K562 (cell line): ENCODE measurements at regions not wholly inside any gene's neighbourhood (a gene's known extent, or its start where the extent isn't known, plus 50 kb on each side); places are given as distances from the start of the nearest gene placed in this dataset.

Experiments used
- ATAC-seq: fragments of 200-7000 bp; cut with Tn5 transposase; 3 replicates; pipeline ENCODE4 v1.9.1; 2020; ENCODE audit warnings: moderate library complexity
- BruUV-seq: library from RNA; stranded (reverse); fragments of 400-500 nt; replicated peaks from 2 replicates; lab custom pipeline; 2021; lab: Mats Ljungman, UMichigan
- CTCF ChIA-PET: fragments of 300-600 bp; formaldehyde crosslinking; extraction: SDS; loops from one replicate; lab custom pipeline; 2021; ENCODE audit warnings: low intra/inter-chr PET ratio; lab: Yijun Ruan, JAX
- POLR2A ChIA-PET: fragments of 300-600, 350-650 bp; sonication (Branson Sonifier 250); formaldehyde crosslinking; extraction: SDS; loops from one replicate; lab custom pipeline; 2021; ENCODE audit warnings: antibody characterized with exemption, inconsistent platforms; lab: Yijun Ruan, JAX
- DNase-seq, 4 experiments: peaks; one replicate each; pipeline versions ENCODE4 v3.0.0 to v3.0.0-alpha.2; 2011 to 2018; ENCODE audit warnings: low spot score in 3 of 4, mixed read lengths in 3 of 4; ENCODE audit errors: extremely low read depth in 1 of 4
- FAIRE-seq: peaks from 2 replicates; lab custom pipeline; 2011; peaks lifted over from hg19 to GRCh38; lab: Jason Lieb, UNC
- H2AFZ ChIP-seq: 2 replicates; pipeline ENCODE4 v1.6.0; 2011; ENCODE audit warnings: low read depth, low read length, control low read depth, inconsistent platforms
- H3K27ac ChIP-seq: fragments of 200-600 bp; 3 replicates; pipeline ENCODE4 v1.8.0; 2011; ENCODE audit warnings: low read depth, mild to moderate bottlenecking, control low read depth, inconsistent platforms, low read length, moderate library complexity, mixed read lengths; ENCODE audit errors: extremely low read depth
- H3K27me3 ChIP-seq, 2 experiments: fragments of 300-600 bp in 1 of 2; 2 replicates in 1 of 2; 3 replicates in 1 of 2; pipeline versions ENCODE4 v1.6.0 to v1.8.0; 2011; ENCODE audit warnings: inconsistent platforms in 2 of 2, low read length in 2 of 2, mild to moderate bottlenecking in 1 of 2, mixed read lengths in 1 of 2, moderate library complexity in 1 of 2; ENCODE audit not compliant: control insufficient read depth in 2 of 2, insufficient read depth in 2 of 2
- H3K36me3 ChIP-seq: fragments of 300-600 bp; 3 replicates; pipeline ENCODE4 v1.8.0; 2011; ENCODE audit warnings: mild to moderate bottlenecking, low read length, inconsistent platforms; ENCODE audit not compliant: control insufficient read depth, insufficient read depth
- H3K4me1 ChIP-seq, 2 experiments: fragments of 200-600 bp in 1 of 2; replicated peaks in 1 of 2; 2 replicates in 1 of 2; 3 replicates in 1 of 2; pipeline versions ENCODE4 v1.5.1 to v1.8.0; 2011; ENCODE audit warnings: inconsistent platforms in 2 of 2, low read length in 2 of 2, mild to moderate bottlenecking in 1 of 2, mixed read lengths in 1 of 2, moderate library complexity in 1 of 2; ENCODE audit not compliant: control insufficient read depth in 2 of 2, insufficient read depth in 2 of 2
- H3K4me2 ChIP-seq: 2 replicates; pipeline ENCODE4 v1.6.1; 2011; ENCODE audit warnings: low read length, control low read depth, inconsistent platforms, mixed read lengths; ENCODE audit not compliant: insufficient read depth
- H3K4me3 ChIP-seq: fragments of 200-600 bp; sonication (generic), shearing (Covaris generic); 2 replicates; pipeline ENCODE4 v1.5.1; 2016; ENCODE audit warnings: control low read depth, inconsistent platforms
- H3K79me2 ChIP-seq: fragments of 200-600 bp; 3 replicates; pipeline ENCODE4 v1.8.0; 2011; ENCODE audit warnings: low read length, inconsistent platforms; ENCODE audit not compliant: control insufficient read depth, insufficient read depth
- H3K9ac ChIP-seq, 2 experiments: 2 replicates each; pipeline versions ENCODE4 v1.6.0 to v1.6.1; 2011; ENCODE audit warnings: low read depth in 2 of 2, low read length in 2 of 2, control low read depth in 1 of 2, inconsistent platforms in 1 of 2, mild to moderate bottlenecking in 1 of 2, mixed read lengths in 1 of 2; ENCODE audit not compliant: insufficient read depth in 1 of 2
- H3K9me1 ChIP-seq: one replicate; pipeline ENCODE4 v1.6.0; 2011; ENCODE audit warnings: inconsistent platforms, mild to moderate bottlenecking, low read length, moderate library complexity; ENCODE audit not compliant: control insufficient read depth, insufficient read depth
- H3K9me3 ChIP-seq: replicated peaks from 2 replicates; pipeline ENCODE4 v1.5.1; 2011; ENCODE audit warnings: low read depth, low read length, inconsistent platforms; ENCODE audit not compliant: control insufficient read depth, insufficient read depth
- H4K20me1 ChIP-seq: replicated peaks from 2 replicates; pipeline ENCODE4 v1.6.1; 2011; ENCODE audit warnings: low read length, inconsistent platforms, mixed read lengths; ENCODE audit not compliant: control insufficient read depth, insufficient read depth
- CLOCK ChIP-seq: fragments of 250-450 bp; sonication (Bioruptor Pico); IDR thresholded peaks from 2 replicates; pipeline ENCODE4 v1.4.0; 2020; ENCODE audit warnings: mild to moderate bottlenecking, moderate library complexity, borderline replicate concordance
- E2F6 ChIP-seq, 2 experiments: IDR thresholded peaks; 2 replicates each; pipeline ENCODE4 v1.6.1; 2011; ENCODE audit warnings: borderline replicate concordance in 1 of 2, control low read depth in 1 of 2, low read depth in 1 of 2, low read length in 1 of 2, mild to moderate bottlenecking in 1 of 2, mixed read lengths in 1 of 2, moderate library complexity in 1 of 2; ENCODE audit not compliant: insufficient read depth in 1 of 2, insufficient read length in 1 of 2, poor library complexity in 1 of 2, severe bottlenecking in 1 of 2; ENCODE audit errors: extremely low read depth in 1 of 2
- HMGN3 ChIP-seq: IDR thresholded peaks from 2 replicates; pipeline ENCODE4 v1.6.1; 2011; ENCODE audit warnings: borderline replicate concordance, low read depth, mild to moderate bottlenecking, mixed read lengths, low read length; ENCODE audit not compliant: insufficient read length; ENCODE audit errors: extremely low read depth
- LCOR ChIP-seq: sonication (generic); formaldehyde crosslinking; IDR thresholded peaks from 2 replicates; pipeline ENCODE4 v1.8.0; 2022; ENCODE audit warnings: mild to moderate bottlenecking, missing genetic modification reagents
- NFIX ChIP-seq: fragments of 250-450 bp; sonication (Bioruptor Pico); IDR thresholded peaks from 2 replicates; pipeline ENCODE4 v1.4.0; 2020; ENCODE audit warnings: low read depth, mild to moderate bottlenecking, moderate library complexity
- WHSC1 ChIP-seq: IDR thresholded peaks from one replicate; pipeline ENCODE4 v1.6.1; 2012; ENCODE audit warnings: low read length, control low read depth, inconsistent platforms
- ZNF175 ChIP-seq: fragments of 200-800 bp; sonication (Bioruptor generic); IDR thresholded peaks from 2 replicates; pipeline ENCODE4 v1.6.1; 2016; ENCODE audit warnings: low read depth, mild to moderate bottlenecking, missing genetic modification characterization, missing compliant biosample characterization
- ZNF23 ChIP-seq: fragments of 250-450 bp; sonication (Bioruptor Pico); IDR thresholded peaks from 2 replicates; pipeline ENCODE4 v1.4.0; 2020; ENCODE audit warnings: mild to moderate bottlenecking
- ZNF507 ChIP-seq: conservative IDR thresholded peaks from 2 replicates; pipeline ENCODE4 v1.6.1; 2017; ENCODE audit warnings: missing genetic modification characterization, missing compliant biosample characterization
- WGBS: fragments of 100-300 bp; shearing (Covaris generic); methylation state at CpG from one replicate; pipeline ENCODE4 v1.1.6; 2016; ENCODE audit warnings: low coverage, mixed read lengths; ENCODE audit not compliant: insufficient coverage; ENCODE audit errors: missing lambda C conversion rate; 5-methylcytosine and 5-hydroxymethylcytosine counted together
- in situ Hi-C: fragments of 300-500 bp; cut with MboI; formaldehyde crosslinking; loops from 4 replicates; pipeline ENCODE4 v1.15.0; 2018; ENCODE audit warnings: inconsistent platforms, mixed read lengths
- intact Hi-C: fragments of 100-400 bp; cut with micrococcal nuclease; formaldehyde crosslinking; loops from 2 replicates; pipeline ENCODE4 v1.14.2; 2022

- H3K4me3 ChIP-seq, result no peak overlapping the region
- ChIA-PET CTCF (no interaction called here), POLR2A (no interaction called here)
- H4K20me1 ChIP-seq, result no peaks in the 10 kb centered on the region
- no peaks in the 10 kb centered on the region for H3K27me3 ChIP-seq
- FAIRE-seq, result no peak
- BruUV-seq, result no TSS peak
- H3K36me3 ChIP-seq, result no peaks in the 10 kb centered on the region
- H3K9ac ChIP-seq, result no peak overlapping the region
- H3K9me3 ChIP-seq, result no peaks in the 10 kb centered on the region
- ATAC-seq, result no peak
- TF ChIP-seq HMGN3 (no peak), ZNF23 (no peak), NFIX (CRISPR knock-in tag) (no peak), ZNF507 (tag) (no peak), CLOCK (no peak), ZNF175 (CRISPR knock-in tag) (no peak), WHSC1 (no peak), LCOR (CRISPR knock-in tag) (no peak), E2F6 (IDR thresholded peaks at IDR 0.05; ENCODE audit: borderline replicate concordance in 1 of 2, extremely low read depth in 1 of 2, insufficient read depth in 1 of 2, insufficient read length in 1 of 2, low read depth in 1 of 2, low read length in 1 of 2, poor library complexity in 1 of 2, severe bottlenecking in 1 of 2) (no peak)
- in situ Hi-C loops (no loop called here), intact Hi-C loops (no loop called here)
- H2AFZ ChIP-seq, result no peak overlapping the region
- no peak for DNase-seq
- 1% methylated on average over 4 of the region's 4 CpGs for WGBS
- H3K9me1 ChIP-seq, result no peaks in the 10 kb centered on the region
- H3K79me2 ChIP-seq, result no peaks in the 10 kb centered on the region
- H3K4me1 ChIP-seq, result no peaks in the 10 kb centered on the region
- no peak overlapping the region for H3K27ac ChIP-seq
- no peak overlapping the region for H3K4me2 ChIP-seq
Measured at GRCh38 chr21:21750124-21750825, 752.1 kb downstream of the NCAM2 start.
